ENCODE measurements at regions not wholly inside any gene's neighbourhood (a gene's known extent, or its start where the extent isn't known, plus 50 kb on each side); places are given as distances from the start of the nearest gene placed in this dataset.

DNA sequence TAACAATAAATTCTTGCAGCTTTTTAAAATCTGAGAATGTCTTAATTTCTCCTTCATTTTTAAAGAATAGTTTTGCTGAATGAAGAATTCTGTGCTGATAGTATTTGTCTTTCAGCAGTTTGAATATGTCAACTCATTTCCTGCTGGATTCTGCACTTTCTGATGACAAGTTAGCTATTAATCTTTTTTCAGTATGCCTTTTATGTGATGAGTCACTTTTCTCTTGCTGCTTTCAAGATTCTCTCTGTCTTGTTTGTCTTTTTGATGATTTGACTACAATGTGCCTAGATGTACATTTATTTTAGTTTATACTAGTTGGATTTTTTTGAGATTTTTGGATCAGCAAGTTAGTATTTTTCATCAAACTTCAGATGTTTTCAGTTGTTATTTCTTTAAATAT is 87.9 kb upstream of the AVPR1A start:
- DNase-seq (ENCODE audit: low read depth): no peak
- TF ChIP-seq, protein P1, sequence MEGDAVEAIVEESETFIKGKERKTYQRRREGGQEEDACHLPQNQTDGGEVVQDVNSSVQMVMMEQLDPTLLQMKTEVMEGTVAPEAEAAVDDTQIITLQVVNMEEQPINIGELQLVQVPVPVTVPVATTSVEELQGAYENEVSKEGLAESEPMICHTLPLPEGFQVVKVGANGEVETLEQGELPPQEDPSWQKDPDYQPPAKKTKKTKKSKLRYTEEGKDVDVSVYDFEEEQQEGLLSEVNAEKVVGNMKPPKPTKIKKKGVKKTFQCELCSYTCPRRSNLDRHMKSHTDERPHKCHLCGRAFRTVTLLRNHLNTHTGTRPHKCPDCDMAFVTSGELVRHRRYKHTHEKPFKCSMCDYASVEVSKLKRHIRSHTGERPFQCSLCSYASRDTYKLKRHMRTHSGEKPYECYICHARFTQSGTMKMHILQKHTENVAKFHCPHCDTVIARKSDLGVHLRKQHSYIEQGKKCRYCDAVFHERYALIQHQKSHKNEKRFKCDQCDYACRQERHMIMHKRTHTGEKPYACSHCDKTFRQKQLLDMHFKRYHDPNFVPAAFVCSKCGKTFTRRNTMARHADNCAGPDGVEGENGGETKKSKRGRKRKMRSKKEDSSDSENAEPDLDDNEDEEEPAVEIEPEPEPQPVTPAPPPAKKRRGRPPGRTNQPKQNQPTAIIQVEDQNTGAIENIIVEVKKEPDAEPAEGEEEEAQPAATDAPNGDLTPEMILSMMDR (IDR thresholded peaks at IDR 0.05; ENCODE audit: insufficient read depth, low read length): no peak
- no peak overlapping the region for H3K4me3 ChIP-seq (ENCODE audit: low read depth, low read length)

DNA sequence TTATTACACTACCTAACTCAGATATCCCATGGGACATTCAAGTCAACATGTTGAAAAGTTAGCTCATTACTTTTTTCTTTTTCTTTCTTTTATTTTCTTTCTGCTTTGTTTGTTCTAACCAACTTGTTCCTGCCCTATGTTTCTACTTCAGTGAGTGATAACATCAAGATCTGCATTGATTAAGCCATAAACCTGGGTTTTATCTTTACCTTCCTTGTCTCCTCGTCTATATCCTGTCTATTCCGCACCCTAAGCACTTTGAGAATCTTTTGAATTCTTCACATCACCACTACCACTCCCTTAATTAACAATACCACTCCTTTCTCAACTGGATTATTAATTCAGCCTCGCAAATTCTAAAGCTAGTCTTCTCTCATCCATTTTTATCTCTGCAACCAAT is 81.9 kb upstream of the AVPR1A start:
- DNase-seq (ENCODE audit: low read depth): no peak
- no peak overlapping the region for H3K4me3 ChIP-seq (ENCODE audit: low read depth, low read length)
- TF ChIP-seq, protein P1 (IDR thresholded peaks at IDR 0.05; ENCODE audit: insufficient read depth, low read length): no peak

DNA sequence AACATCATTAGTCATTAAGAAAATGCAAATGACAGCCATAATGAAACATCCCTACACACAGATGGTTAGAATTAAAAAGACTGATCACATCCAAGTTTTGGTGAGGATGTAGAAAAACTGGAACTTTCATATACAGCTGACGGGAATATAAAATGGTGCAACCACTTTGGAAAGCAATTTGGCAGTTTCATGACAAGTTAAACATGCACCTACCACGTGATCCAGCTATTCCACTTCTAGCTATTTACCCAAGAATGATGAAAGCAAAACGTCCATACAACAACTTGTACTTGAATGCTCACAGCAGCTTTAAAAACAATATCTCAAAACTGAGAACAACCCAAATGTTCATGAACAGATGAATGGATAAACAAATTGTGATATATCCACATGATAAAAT is 77.9 kb upstream of the AVPR1A start:
- TF ChIP-seq, protein P1 (IDR thresholded peaks at IDR 0.05; ENCODE audit: insufficient read depth, low read length): no peak
- H3K4me3 ChIP-seq (ENCODE audit: low read depth, low read length): no peak overlapping the region
- DNase-seq (ENCODE audit: low read depth): no peak

DNA sequence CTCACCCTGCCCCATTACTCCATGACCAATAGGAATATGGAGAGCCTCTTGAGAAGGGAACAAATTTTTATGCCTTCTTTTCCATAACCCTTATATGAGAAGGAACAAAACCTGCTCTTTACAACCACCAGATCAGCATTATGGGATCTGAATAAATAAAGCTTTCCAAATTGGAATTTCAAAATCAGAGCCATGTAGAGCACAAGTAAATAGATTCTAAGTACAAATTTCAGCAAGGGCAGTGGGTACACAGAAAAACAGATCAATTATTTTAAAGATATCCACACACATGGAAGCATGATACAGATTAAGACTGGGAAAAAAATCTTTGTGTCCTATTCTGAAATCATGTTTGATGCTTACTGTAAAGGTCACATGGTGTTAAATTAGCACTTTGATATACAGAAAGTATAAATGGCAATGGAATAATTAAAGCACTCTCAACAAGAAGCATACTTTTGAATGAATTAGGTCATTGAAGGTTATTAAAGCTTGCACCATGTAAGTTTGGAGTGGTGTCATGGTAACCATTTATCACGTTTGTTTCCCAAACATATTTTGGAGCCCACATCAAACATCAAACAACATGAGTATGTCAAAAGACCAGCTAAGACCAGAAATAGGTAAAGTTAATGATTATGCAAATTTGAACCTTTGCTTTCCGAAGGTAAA is 75.9 kb upstream of the AVPR1A start:
- TF ChIP-seq, protein P1 (IDR thresholded peaks at IDR 0.05; ENCODE audit: insufficient read depth, low read length): no peak
- no peak overlapping the region for H3K4me3 ChIP-seq (ENCODE audit: low read depth, low read length)
- no peak for DNase-seq (ENCODE audit: low read depth)

DNA sequence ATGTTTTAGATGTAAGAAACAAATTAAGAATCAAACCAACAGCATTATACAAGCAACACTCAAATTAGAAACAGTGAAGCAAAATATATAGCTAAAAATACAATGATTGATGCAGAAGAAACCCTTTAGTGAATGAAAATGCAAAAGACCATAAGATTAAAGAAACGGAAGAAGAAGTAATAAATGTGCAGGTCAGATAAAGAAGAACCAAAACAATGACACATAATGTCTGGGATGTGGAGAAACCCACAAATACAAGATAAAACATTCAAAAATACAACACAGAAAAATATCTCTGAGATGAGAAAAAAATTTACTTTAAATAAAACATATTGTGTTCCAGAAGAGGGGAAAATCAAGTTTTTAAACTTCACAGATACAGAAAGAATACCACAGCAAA is 73.4 kb upstream of the AVPR1A start:
- TF ChIP-seq, protein P1 (IDR thresholded peaks at IDR 0.05; ENCODE audit: insufficient read depth, low read length): no peak
- no peak for DNase-seq (ENCODE audit: low read depth)
- no peak overlapping the region for H3K4me3 ChIP-seq (ENCODE audit: low read depth, low read length)

DNA sequence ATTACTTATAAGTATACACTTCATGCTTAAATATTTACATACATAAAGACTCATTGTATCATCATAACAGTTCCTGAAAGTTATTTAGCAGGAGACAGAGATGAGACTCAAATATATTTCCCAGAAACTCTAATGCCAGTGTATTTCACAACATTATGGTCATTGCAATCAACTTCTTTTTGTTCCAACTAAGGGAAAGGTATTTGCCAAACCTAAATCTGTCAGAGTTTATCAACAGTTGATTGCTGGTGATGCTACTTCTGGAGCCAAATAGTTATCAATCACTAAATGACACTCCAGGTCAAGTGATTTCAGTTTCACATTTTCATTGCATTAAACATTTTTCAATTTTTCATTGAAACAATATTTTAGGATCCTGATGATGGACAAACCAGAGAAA is 72.1 kb upstream of the AVPR1A start:
- no peak overlapping the region for H3K4me3 ChIP-seq (ENCODE audit: low read depth, low read length)
- TF ChIP-seq, protein P1 (IDR thresholded peaks at IDR 0.05; ENCODE audit: insufficient read depth, low read length): no peak
- no peak for DNase-seq (ENCODE audit: low read depth)

DNA sequence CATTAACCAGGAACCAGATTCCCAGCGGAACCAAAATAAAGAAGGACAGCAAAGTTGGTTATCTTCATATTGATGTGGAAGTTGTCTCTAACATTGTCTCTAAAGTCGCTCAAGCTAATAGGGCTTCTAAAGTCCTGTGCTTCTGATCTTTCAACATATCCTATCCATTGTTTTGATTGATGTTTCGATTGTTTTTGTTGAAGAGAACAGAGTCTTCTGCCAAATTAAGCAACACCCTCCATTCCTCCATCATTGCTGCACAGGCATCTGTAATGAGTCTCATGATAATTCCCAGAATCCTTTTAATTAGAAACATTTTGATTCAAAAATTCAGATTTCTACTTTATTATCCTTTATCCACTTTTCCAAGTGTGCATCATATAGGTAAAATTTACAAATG is 71.6 kb upstream of the AVPR1A start:
- TF ChIP-seq, protein P1 (IDR thresholded peaks at IDR 0.05; ENCODE audit: insufficient read depth, low read length): no peak
- no peak for DNase-seq (ENCODE audit: low read depth)
- H3K4me3 ChIP-seq (ENCODE audit: low read depth, low read length): no peak overlapping the region

Measured in fibroblast of the aortic adventitia (primary cell).